Activated T-cell treated with anti-CD3 and anti-CD28 coated beads, Interleukin-2, amount 50 U/mL, for 72 hours (primary cell): ENCODE measurements at regions not wholly inside any gene's neighbourhood (a gene's known extent, or its start where the extent isn't known, plus 50 kb on each side); places are given as distances from the start of the nearest gene placed in this dataset.
"Not testable (repeated sequence)": the region's sequence is repeated elsewhere in the genome, so short reads cannot be mapped to it uniquely, and the experiment has no call there.

ENCODE experiments used
- ATAC-seq, 2 donors: fragments of 150-1000 bp; cut with Tn5 transposase; replicated peaks in 1 of 2; 2 replicates each; pipeline ENCODE4 v1.10.0; 2021; ENCODE audit warnings: moderate library complexity in 2 of 2, mild to moderate bottlenecking in 1 of 2
- DNase-seq, 2 donors: peaks; one replicate each; pipeline ENCODE4 v3.0.0; 2021 to 2022; ENCODE audit warnings: mixed read lengths in 1 of 2
- H3K27ac Mint-ChIP-seq: one replicate; pipeline ENCODE4 v1.8.0; 2022; ENCODE audit warnings: mild to moderate bottlenecking, moderate library complexity, mixed read lengths
- H3K27me3 Mint-ChIP-seq: one replicate; pipeline ENCODE4 v1.8.0; 2022; ENCODE audit warnings: low read depth, mixed read lengths
- H3K36me3 Mint-ChIP-seq, 2 donors: one replicate each; pipeline ENCODE4 v1.8.0; 2022; ENCODE audit warnings: mixed read lengths in 2 of 2, mild to moderate bottlenecking in 1 of 2; ENCODE audit not compliant: insufficient read depth in 2 of 2
- H3K4me1 Mint-ChIP-seq: one replicate; pipeline ENCODE4 v1.8.0; 2022; ENCODE audit warnings: low read depth, mixed read lengths
- H3K4me3 Mint-ChIP-seq, 2 donors: one replicate each; pipeline ENCODE4 v1.8.0; 2022; ENCODE audit warnings: mild to moderate bottlenecking in 2 of 2, mixed read lengths in 2 of 2, moderate library complexity in 2 of 2
- H3K9me3 Mint-ChIP-seq, 2 donors: one replicate each; pipeline ENCODE4 v1.8.0; 2022; ENCODE audit warnings: mixed read lengths in 2 of 2

DNA sequence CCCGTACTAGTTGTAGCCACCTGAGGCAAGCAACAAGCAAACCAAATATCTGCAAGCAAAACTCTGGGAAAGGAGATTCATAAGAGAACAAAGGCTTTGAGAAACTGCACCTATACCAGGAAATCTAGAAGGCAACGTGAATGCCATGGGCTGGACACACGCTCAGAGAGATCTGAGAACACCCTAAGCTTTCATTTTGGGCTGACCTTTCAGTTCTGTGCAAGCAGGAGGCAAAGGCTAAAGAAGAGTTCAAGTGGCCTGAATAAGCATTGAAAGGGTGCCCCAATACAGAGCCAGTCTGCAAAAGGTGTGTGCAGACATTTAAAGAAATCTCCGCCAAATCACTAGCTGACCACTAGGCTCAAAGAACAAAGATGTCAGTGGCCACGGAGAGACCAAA is 461.6 kb downstream of the PYDC2 start:
- no peak for ATAC-seq
- no peak overlapping the region for H3K4me3 Mint-ChIP-seq
- no peak overlapping the region for H3K27ac Mint-ChIP-seq
- H3K36me3 Mint-ChIP-seq, result no peaks in the 10 kb centered on the region
- H3K27me3 Mint-ChIP-seq, result no peaks in the 10 kb centered on the region
- DNase-seq, result no peak
- H3K9me3 Mint-ChIP-seq, result peaks cover 2 to 5% of the 10 kb centered on the region in 2 donors
- no peaks in the 10 kb centered on the region for H3K4me1 Mint-ChIP-seq

DNA sequence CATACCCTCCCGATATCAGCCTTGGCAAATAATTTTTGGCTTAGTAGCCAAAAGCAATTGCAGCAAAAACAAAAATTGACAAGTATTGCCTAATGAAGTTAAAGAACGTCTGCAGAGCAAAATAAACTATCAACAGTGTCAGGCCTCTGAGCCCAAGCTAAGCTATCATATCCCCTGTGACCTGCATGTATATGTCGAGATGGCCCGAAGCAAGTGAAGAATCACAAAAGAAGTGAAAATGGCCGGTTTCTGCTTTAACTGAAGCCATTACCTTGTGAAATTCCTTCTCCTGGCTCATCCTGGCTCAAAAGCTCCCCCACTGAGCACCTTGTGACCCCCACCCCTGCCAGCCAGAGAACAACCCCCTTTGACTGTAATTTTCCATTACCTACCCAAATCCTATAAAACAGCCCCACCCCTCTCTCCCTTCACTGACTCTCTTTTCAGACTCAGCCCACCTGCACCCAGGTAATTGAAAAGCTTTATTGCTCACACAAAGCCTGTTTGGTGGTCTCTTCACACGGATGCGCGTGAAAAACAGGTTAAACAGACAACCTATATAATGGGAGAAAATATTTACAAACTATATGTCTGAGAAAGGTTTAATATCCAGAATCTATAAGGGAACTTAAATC is 466.3 kb downstream of the PYDC2 start:
- not testable (repeated sequence) for H3K4me1 Mint-ChIP-seq, H3K4me3 Mint-ChIP-seq, H3K9me3 Mint-ChIP-seq, ATAC-seq, DNase-seq, H3K27me3 Mint-ChIP-seq, H3K27ac Mint-ChIP-seq, H3K36me3 Mint-ChIP-seq

DNA sequence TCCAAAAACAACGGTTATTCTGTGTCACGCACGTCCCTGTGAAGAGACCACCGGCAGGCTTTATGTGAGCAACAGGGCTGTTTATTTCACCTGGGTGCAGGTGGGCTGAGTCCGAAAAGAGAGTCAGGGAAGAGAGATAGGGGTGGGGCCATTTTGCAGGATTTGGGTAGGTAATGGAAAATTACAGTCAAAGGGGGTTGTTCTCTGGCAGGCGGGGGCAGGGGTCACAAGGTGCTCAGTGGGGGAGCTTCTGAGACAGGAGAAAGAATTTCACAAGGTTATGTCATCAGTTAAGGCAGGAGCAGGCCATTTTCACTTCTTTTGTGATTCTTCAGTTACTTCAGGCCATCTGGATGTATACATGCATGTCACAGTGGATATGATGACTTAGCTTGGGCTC is 467.0 kb downstream of the PYDC2 start:
- not testable (repeated sequence) for H3K9me3 Mint-ChIP-seq, H3K36me3 Mint-ChIP-seq, H3K4me1 Mint-ChIP-seq, H3K4me3 Mint-ChIP-seq, DNase-seq, ATAC-seq, H3K27me3 Mint-ChIP-seq, H3K27ac Mint-ChIP-seq

DNA sequence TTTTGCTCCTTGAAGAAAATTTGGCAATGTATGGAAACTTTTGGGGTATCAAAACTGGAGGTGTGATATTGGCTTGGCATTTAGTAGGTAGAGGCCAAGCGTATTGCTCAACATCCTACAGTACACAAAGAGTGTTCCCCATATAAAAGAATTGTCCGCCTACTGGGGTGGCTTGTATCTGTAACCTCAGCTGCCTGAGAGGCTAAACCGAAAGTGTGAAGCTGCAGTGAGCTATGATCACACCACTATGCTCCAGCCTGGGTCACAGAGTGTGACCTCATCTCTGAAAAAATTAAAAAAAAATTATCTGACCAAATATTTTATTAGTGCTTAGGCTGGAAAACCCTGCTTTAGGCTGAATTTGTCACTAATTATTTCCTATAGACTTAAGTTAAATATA is 483.9 kb downstream of the PYDC2 start:
- DNase-seq, result no peak
- Mint-ChIP-seq H3K27me3 (no peaks in the 10 kb centered on the region), H3K4me1 (no peaks in the 10 kb centered on the region), H3K27ac (no peak overlapping the region), H3K36me3 (no peaks in the 10 kb centered on the region), H3K9me3 (peaks cover 1 to 4% of the 10 kb centered on the region in 2 donors), H3K4me3 (no peak overlapping the region)
- no peak for ATAC-seq

DNA sequence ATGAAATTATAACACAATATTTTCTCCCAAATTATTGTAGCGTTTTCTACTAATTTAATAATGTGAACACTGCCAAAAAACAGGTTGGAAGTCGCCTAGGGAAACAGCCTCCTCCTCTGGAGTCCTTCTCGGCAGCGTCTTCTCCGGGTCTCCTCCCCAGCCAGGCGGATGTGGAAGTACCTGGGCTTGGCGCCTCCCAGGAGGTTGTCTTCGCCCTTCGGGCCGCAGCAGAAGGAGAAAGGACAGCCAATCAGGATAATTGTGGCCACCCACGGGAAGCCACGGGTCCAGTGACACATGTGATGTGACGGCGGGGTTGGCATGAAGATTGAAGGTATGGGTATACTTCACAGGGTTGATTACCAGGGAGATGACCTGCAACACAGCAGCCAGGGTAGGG is 491.2 kb downstream of the PYDC2 start:
- Mint-ChIP-seq H3K27me3 (no peaks in the 10 kb centered on the region), H3K4me3 (no peak overlapping the region), H3K4me1 (no peaks in the 10 kb centered on the region), H3K27ac (no peak overlapping the region), H3K36me3 (no peaks in the 10 kb centered on the region), H3K9me3 (peaks cover 5% of the 10 kb centered on the region in 2 donors)
- DNase-seq (no peak), ATAC-seq (no peak)

DNA sequence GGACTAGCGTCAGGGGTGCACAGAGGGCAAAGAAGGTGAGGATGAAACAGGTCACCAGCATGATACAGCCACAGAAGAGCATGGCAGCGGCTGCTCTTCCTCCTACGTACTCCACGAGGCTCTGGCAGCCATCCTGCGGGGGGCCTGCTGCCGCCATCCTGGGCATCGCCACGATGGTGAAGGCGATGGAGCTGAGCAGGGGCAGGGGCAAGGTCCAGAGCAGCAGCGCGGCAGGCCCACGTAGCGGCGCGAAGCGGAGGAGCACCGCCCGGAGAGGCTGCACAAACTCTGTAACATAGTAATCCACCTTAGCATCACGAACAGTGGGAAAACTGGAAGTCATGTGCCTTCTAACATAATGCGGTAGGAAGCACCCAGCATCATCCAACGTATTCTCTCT is 491.6 kb downstream of the PYDC2 start:
- H3K4me3 Mint-ChIP-seq, result no peak overlapping the region
- no peak overlapping the region for H3K27ac Mint-ChIP-seq
- H3K36me3 Mint-ChIP-seq, result no peaks in the 10 kb centered on the region

DNA sequence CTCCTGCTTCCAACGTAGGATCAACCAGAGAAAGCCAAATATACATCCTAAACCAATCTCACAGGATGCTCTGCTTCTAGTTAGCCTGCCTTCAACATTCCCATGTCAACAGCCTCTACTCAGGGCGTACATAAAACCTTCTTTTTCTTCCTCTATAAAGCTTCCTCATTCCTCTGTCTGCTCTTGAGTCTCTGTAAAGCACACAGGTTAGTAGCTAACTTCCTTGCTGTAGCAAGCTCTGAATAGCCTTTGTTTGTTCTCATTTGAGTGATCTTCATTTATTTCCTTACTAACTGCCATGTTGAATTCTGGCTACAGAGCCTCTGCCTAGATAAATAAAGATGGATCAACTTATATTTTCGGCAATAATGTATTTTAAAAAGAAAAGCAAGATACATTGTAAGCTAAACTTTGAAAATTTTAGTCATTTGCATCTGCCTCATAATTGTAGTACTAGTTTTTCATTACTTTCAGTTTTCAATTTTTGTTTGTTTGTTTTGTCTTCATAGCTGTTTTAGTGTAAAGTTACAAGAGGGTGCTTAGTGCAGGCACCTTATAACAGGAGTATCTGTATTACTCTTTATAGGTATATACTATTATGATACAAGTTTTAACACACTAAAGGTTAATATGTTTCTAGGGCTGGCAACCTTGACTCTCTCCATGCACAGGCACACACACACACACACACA is 498.2 kb downstream of the PYDC2 start:
- Mint-ChIP-seq H3K4me1 (no peaks in the 10 kb centered on the region), H3K27ac (no peak overlapping the region), H3K9me3 (peaks cover 2 to 3% of the 10 kb centered on the region in 2 donors), H3K27me3 (no peaks in the 10 kb centered on the region), H3K4me3 (no peak overlapping the region), H3K36me3 (no peaks in the 10 kb centered on the region)
- DNase-seq (no peak), ATAC-seq (no peak)

More for the DNA sequence above, 491.6 kb downstream of the PYDC2 start:
- DNase-seq (no peak), ATAC-seq (no peak)
- no peaks in the 10 kb centered on the region for H3K27me3 Mint-ChIP-seq
- peaks cover 4 to 5% of the 10 kb centered on the region in 2 donors for H3K9me3 Mint-ChIP-seq
- H3K4me1 Mint-ChIP-seq, result no peaks in the 10 kb centered on the region

DNA sequence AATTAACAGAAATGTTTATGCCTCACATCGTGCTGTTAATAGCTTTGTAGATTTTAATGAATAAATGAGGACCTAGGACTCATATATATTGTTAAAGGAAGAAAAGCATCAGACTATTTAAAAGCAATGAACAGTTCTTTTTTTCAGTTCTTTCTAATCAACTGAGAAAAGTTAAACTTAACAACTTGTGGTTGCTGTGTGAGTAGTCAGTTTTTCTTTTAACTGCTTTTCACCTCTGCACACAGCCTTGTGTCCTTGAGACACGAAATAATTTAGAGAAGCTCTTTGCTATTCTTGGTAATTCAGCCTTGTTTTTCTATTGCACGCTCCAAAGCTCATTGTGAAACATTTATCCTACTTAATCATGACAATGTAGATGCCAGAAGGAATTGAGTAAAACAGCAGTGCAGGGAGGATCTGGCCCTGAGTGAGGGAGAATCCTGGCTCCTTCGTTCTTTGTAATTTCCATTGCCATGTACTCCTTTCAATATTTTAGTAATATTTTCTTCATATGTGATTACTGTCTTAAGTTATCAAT is 499.0 kb downstream of the PYDC2 start:
- Mint-ChIP-seq H3K27ac (no peak overlapping the region), H3K4me3 (no peak overlapping the region), H3K4me1 (no peaks in the 10 kb centered on the region), H3K9me3 (peaks cover 2 to 3% of the 10 kb centered on the region in 2 donors), H3K36me3 (no peaks in the 10 kb centered on the region), H3K27me3 (no peaks in the 10 kb centered on the region)
- ATAC-seq (no peak), DNase-seq (no peak)

DNA sequence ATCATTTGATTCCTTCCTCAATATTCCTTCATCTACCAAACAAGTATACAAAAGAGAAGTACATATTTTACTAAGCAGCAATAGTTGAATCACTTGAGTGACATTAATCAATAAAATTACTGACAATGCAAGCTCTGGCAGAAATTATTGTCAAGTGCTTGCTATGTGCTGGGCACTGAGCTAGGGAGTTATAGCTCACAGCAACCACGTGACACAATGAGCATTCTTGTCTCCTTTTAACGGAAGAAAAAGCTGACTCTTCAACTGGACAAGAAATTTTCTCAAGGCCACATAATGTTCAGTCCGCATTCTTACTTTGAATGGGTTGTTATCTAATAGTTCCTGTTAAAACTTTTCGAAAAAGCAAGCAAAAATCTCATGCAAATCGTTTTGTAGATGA is 500.1 kb downstream of the PYDC2 start:
- Mint-ChIP-seq H3K4me1 (no peaks in the 10 kb centered on the region), H3K27me3 (no peaks in the 10 kb centered on the region), H3K9me3 (peaks cover 1 to 3% of the 10 kb centered on the region in 2 donors), H3K36me3 (no peaks in the 10 kb centered on the region), H3K4me3 (no peak overlapping the region), H3K27ac (no peak overlapping the region)
- no peak for DNase-seq
- no peak for ATAC-seq

DNA sequence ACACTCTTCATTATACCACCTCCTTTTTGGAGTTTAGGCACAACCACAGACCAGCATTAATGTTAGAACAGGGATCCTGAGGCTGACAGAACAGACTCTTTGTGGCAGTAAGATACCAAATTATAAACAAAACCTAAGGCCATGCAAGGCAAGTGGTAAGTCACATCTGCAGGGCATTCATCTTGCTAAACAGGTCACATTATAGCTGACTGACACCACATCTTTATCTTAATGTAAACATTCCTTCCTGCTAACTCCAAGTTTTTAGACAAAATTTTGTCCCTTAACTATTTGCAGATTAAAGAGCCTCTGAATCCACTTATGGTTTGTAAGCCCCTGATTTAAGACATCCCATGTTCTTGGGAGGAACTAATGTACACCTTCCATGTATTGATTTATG is 500.6 kb downstream of the PYDC2 start:
- no peak overlapping the region for H3K4me3 Mint-ChIP-seq
- H3K9me3 Mint-ChIP-seq, result peaks cover 0 to 3% of the 10 kb centered on the region in 2 donors
- no peak for DNase-seq
- H3K27me3 Mint-ChIP-seq, result no peaks in the 10 kb centered on the region
- H3K36me3 Mint-ChIP-seq, result no peaks in the 10 kb centered on the region
- ATAC-seq, result no peak
- H3K4me1 Mint-ChIP-seq, result no peaks in the 10 kb centered on the region
- H3K27ac Mint-ChIP-seq, result no peak overlapping the region

DNA sequence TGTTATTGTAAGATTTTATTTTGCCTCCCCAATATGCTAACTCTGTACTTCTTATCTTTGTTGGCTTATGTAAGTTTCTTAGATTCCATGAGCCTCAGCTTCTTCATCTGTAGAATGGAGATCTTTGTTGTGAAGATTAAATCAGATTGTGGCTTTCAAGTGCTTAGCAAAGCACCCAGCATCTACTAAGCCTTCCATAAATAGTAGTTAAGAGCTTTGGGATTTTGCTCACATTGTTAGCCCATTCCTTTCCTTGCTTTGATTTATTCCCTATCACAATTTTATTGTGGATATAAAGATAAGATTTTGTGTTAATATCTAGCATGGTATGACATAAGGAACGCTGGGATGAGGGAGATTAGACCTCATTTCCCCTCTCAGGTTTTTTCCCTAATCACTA is 501.4 kb downstream of the PYDC2 start:
- no peak for ATAC-seq
- H3K27me3 Mint-ChIP-seq, result no peaks in the 10 kb centered on the region

DNA sequence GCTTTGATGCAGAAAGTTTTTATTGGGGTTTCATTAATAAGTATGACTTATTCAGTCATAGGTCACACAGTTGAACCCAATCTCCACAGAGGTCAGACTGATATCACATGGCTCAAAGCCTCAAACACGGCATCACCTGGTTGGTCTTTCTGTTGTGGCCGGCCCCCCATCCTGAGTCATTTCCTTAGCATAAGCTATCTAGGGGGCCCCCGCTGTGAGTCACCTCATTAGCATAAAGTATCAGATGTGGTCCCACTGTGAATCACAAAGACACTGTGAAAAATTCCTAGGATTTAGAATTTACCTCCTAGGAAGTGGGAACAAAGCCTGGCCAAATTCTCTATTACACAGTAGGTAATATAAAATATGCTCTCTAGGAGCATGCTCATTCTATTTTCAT is 502.2 kb downstream of the PYDC2 start:
- DNase-seq (no peak), ATAC-seq (no peak)
- no peaks in the 10 kb centered on the region for H3K36me3 Mint-ChIP-seq
- no peaks in the 10 kb centered on the region for H3K27me3 Mint-ChIP-seq
- no peak overlapping the region for H3K4me3 Mint-ChIP-seq
- no peaks in the 10 kb centered on the region for H3K4me1 Mint-ChIP-seq
- H3K9me3 Mint-ChIP-seq, result peaks cover 0 to 3% of the 10 kb centered on the region in 2 donors
- no peak overlapping the region for H3K27ac Mint-ChIP-seq

More for the DNA sequence above, 501.4 kb downstream of the PYDC2 start:
- Mint-ChIP-seq H3K4me1 (no peaks in the 10 kb centered on the region), H3K36me3 (no peaks in the 10 kb centered on the region), H3K27ac (no peak overlapping the region), H3K4me3 (no peak overlapping the region), H3K9me3 (peaks cover 0 to 3% of the 10 kb centered on the region in 2 donors)
- no peak for DNase-seq

DNA sequence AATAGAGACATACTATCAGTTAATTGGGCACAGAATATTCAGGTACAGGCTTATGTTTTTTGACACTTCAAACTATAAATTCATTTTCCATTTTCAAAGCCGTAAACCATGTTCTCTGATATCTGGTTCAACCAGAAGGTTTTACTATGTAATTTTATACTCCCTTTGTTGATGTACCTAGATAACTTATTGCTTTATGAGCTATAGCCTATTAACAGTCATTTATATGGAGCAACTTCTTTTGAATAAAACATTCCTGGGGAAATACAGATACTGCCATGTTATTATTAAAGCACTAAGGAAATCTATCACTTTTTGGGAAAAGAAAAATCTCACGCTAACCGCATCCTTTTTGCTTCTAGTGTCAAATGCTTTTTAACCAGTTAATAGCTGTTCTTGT is 505.6 kb downstream of the PYDC2 start:
- H3K9me3 Mint-ChIP-seq, result no peaks in the 10 kb centered on the region
- no peaks in the 10 kb centered on the region for H3K36me3 Mint-ChIP-seq
- DNase-seq (no peak), ATAC-seq (no peak)
- no peaks in the 10 kb centered on the region for H3K27me3 Mint-ChIP-seq
- H3K27ac Mint-ChIP-seq, result no peak overlapping the region
- H3K4me3 Mint-ChIP-seq, result no peak overlapping the region
- H3K4me1 Mint-ChIP-seq, result no peaks in the 10 kb centered on the region

DNA sequence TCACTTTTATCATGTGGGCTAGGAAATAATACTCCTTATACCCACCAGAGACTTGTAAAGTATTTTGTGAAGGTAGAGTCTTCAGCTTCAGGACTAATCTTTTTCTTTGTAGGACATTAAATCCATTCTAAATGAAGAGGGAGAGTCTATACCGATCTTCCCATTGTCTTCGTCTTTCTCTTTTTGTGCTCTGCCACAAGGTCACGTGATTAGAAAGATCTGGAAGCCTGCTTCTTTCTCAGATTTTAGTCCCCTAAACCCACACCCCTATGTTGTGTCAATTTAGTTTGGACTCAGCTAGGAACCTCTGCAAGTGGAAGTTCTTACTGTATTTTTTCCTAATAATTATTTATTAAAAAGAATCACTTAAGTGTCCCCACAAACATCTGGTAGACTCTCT is 507.3 kb downstream of the PYDC2 start:
- Mint-ChIP-seq H3K36me3 (no peaks in the 10 kb centered on the region), H3K27me3 (no peaks in the 10 kb centered on the region), H3K27ac (no peak overlapping the region), H3K4me1 (no peaks in the 10 kb centered on the region), H3K4me3 (no peak overlapping the region), H3K9me3 (no peaks in the 10 kb centered on the region)
- ATAC-seq (no peak), DNase-seq (no peak)
